HG02678 (cell line): ENCODE measurements at regions not wholly inside any gene's neighbourhood (a gene's known extent, or its start where the extent isn't known, plus 50 kb on each side); places are given as distances from the start of the nearest gene placed in this dataset.

Source experiments
- ATAC-seq: cut with Tn5 transposase; IDR thresholded peaks from one replicate; pipeline ENCODE4 v1.9.1; 2021; ENCODE audit warnings: mild to moderate bottlenecking, moderate library complexity; ENCODE audit not compliant: unreplicated experiment

- ATAC-seq, result no peak
Observed at GRCh38 chr18:67242001-67242400, 274.5 kb downstream of the DSEL start.

GRCh38 chr18:67241299-67241698 lies 275.2 kb downstream of the DSEL start:
- no peak for ATAC-seq

GRCh38 chr18:67239826-67240225 lies 276.7 kb downstream of the DSEL start:
- ATAC-seq, result no peak

GRCh38 chr18:67232991-67233390 lies 283.5 kb downstream of the DSEL start:
- ATAC-seq, result no peak

- no peak for ATAC-seq
Observed at GRCh38 chr18:67232406-67232805, 284.1 kb downstream of the DSEL start.

- ATAC-seq, result no peak
Observed at GRCh38 chr18:67222887-67223286, 293.6 kb downstream of the DSEL start.

- ATAC-seq, result no peak
Observed at GRCh38 chr18:67219821-67220220, 296.7 kb downstream of the DSEL start.

GRCh38 chr18:67218556-67218955 lies 298.0 kb downstream of the DSEL start:
- ATAC-seq, result no peak

- peak; percentile 91 for ATAC-seq
Observed at GRCh38 chr18:67217551-67218166, 298.9 kb downstream of the DSEL start.

GRCh38 chr18:67216846-67217245 lies 299.7 kb downstream of the DSEL start:
- ATAC-seq, result no peak

- no peak for ATAC-seq
Observed at GRCh38 chr18:67215686-67216085, 300.8 kb downstream of the DSEL start.

- ATAC-seq, result no peak
Observed at GRCh38 chr18:67211646-67212045, 304.9 kb downstream of the DSEL start.

GRCh38 chr18:67200665-67201064 lies 315.9 kb downstream of the DSEL start:
- no peak for ATAC-seq

- ATAC-seq, result peak; percentile 97
Observed at GRCh38 chr18:67199993-67200617, 316.4 kb downstream of the DSEL start.

GRCh38 chr18:67194886-67195285 lies 321.6 kb downstream of the DSEL start:
- no peak for ATAC-seq

- ATAC-seq, result no peak
Observed at GRCh38 chr18:67192535-67192934, 324.0 kb downstream of the DSEL start.

- no peak for ATAC-seq
Observed at GRCh38 chr18:67183398-67183797, 333.1 kb downstream of the DSEL start.

- ATAC-seq, result no peak
Observed at GRCh38 chr18:67179726-67180125, 336.8 kb downstream of the DSEL start.

GRCh38 chr18:67159662-67160061 lies 356.9 kb downstream of the DSEL start:
- no peak for ATAC-seq

GRCh38 chr18:67154979-67155378 lies 361.5 kb downstream of the DSEL start:
- no peak for ATAC-seq

- ATAC-seq, result no peak
Observed at GRCh38 chr18:67151366-67151765, 365.2 kb downstream of the DSEL start.

- ATAC-seq, result no peak
Observed at GRCh38 chr18:67145586-67146292, 370.8 kb downstream of the DSEL start.
